ENCODE measurements at regions not wholly inside any gene's neighbourhood (a gene's known extent, or its start where the extent isn't known, plus 50 kb on each side); places are given as distances from the start of the nearest gene placed in this dataset.

GRCh38 chr16:80305410-80305809, 235.4 kb upstream of the DYNLRB2 start:
- no peak for TF ChIP-seq POLR2AphosphoS5 (IDR thresholded peaks at IDR 0.05; ENCODE audit: low read depth, low read length)
- TF ChIP-seq, protein P1, sequence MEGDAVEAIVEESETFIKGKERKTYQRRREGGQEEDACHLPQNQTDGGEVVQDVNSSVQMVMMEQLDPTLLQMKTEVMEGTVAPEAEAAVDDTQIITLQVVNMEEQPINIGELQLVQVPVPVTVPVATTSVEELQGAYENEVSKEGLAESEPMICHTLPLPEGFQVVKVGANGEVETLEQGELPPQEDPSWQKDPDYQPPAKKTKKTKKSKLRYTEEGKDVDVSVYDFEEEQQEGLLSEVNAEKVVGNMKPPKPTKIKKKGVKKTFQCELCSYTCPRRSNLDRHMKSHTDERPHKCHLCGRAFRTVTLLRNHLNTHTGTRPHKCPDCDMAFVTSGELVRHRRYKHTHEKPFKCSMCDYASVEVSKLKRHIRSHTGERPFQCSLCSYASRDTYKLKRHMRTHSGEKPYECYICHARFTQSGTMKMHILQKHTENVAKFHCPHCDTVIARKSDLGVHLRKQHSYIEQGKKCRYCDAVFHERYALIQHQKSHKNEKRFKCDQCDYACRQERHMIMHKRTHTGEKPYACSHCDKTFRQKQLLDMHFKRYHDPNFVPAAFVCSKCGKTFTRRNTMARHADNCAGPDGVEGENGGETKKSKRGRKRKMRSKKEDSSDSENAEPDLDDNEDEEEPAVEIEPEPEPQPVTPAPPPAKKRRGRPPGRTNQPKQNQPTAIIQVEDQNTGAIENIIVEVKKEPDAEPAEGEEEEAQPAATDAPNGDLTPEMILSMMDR (IDR thresholded peaks at IDR 0.05): no peak
